NCI-H345 treated with DMSO at 0.1 percent for 48 hours (cell line): ENCODE measurements at regions not wholly inside any gene's neighbourhood (a gene's known extent, or its start where the extent isn't known, plus 50 kb on each side); places are given as distances from the start of the nearest gene placed in this dataset.
"Not testable (repeated sequence)": the region's sequence is repeated elsewhere in the genome, so short reads cannot be mapped to it uniquely, and the experiment has no call there.

ENCODE experiments used
- DNase-seq: peaks from one replicate; lab custom pipeline; 2025; ENCODE audit not compliant: unreplicated experiment; lab: John Stamatoyannopoulos, UW

GRCh38 chr20:48390981-48391380 is 436.8 kb downstream of the PREX1 start:
- DNase-seq: no peak

DNA sequence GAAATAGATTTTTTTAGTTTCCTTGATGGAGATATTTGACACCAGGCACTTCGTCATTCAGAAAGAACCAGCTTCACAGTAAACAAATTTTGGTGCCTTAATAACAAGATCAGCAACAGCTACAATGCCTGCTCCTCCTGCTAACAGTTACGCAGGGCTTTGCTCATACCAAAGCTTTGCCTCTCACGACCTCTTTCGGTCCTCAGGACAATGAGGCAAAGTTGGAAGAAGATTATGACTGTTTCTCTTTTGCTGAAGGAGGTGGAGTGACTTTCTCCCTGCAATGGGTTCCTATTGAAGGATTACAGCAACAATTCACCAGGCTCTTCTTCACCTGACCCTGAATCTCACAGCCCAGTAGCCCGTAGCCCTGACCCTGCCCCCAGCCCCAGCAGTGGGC is 440.1 kb downstream of the PREX1 start:
- DNase-seq: no peak

- no peak for DNase-seq
Measured at GRCh38 chr20:48385527-48385926, 442.3 kb downstream of the PREX1 start.

DNA sequence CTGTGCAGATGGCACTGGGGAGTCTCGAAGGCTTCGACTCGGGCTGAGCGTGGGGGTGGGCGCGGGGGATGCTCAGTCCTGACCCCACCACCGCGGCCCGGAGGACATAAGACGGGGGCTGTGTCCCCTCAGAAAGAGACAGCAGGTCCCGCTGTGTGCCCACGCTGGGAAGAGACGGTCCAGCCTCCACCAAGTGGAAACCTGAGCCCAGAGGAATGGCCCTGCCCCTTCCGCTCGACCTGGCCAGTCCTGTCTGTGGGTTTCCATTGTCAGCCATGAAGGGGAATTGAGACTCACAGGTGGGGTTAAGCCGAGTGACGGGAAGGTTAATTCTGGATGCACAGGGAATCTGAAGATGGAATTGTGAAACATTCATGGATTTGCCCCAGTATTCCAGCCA is 442.7 kb downstream of the PREX1 start:
- DNase-seq: no peak

GRCh38 chr20:48384147-48384818 is 443.5 kb downstream of the PREX1 start:
- DNase-seq: no peak

DNA sequence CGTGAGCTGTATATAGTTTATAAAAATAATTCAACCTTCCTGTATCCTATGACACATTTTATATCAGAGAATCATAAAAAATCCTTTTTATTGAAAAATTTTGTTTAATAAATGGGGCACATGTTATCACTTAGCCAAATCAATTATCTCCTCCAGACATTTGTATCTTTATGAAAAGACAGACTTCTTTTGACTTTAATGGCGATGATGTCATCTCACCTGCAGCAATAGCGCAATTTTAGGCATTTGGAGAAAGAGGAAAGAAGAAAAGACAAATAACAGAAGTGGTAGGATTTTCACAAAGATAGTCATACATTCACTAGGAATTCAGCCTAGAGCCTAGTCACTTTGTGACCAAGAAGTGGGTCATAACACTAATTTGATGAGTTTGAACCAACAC is 444.5 kb downstream of the PREX1 start:
- no peak for DNase-seq

DNA sequence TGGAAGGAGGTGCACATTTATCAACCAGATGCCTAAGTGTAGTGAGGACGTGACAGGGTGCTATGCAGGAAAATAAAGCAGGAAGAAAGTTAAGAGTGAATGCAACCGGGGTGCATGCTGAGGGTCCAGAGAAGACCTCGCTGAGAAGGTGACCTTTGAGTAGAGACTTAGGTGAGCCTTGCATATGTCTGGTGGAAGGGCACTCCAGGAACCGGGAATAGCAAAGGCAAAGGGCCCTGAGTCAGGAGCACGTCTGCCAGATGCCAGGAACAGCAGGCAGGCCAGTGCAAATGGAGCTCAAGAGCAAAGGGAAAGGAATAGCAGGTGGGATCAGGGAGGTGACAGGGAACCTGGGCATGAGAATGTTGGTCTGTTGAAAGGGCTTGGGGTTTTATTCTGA is 445.5 kb downstream of the PREX1 start:
- no peak for DNase-seq

DNA sequence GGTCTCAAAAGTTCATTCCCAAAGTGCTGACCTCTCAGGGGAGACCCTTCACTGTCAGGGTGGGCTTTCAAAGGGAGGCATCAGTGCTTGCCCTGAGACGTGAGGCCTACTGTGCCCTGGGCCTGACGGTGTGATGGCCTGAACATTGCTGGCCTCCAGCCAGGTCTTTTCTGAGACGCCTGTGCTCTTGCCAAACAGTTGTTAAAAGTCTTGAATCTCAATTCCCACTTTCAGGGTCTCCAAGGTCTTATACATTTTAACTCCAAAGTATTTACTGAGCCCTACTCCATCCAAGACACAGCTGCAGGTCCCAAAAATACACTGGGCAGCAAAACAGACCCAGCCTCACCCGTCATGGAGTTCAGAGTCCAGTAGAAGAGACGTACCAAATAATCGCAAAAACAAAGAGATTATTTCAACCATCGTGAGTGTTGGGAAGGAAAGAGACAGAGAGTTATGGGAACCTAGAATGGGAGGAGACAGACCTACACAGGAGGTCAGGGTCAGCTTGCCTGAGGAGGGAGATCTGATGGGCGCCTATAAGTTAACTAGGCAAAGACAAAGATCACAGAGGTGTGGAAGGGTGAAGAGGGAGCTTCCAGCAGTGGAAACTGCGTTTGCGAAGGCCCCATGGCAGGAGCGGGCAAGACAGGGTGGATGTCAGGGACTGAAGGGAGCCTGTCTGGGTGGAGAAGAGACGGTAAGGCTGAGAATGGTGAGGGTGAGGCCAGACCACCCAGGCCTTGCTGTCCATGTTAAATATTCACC is 446.3 kb downstream of the PREX1 start:
- DNase-seq: no peak

GRCh38 chr20:48380661-48381060 is 447.1 kb downstream of the PREX1 start:
- DNase-seq: no peak

- DNase-seq: no peak
Measured at GRCh38 chr20:48378976-48379675, 448.7 kb downstream of the PREX1 start.

DNA sequence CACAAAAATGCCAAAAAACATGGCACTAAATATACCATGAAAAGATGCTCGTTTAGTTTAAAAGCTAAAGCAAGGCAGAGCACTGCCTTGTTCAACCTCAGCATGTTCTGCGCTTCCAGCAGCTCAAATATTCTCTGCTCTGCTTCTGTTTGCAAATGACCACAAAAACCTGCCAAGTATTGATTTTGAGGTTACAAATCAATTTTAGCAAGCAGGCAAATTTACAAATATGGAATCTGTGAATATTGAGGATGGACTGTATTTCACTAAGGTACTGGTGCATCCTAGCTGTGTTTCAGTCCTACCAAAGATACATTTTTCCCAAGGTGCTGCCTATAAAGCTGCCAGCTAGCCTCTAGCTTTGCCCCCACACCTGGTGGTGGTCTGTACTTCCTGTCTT is 449.9 kb downstream of the PREX1 start:
- no peak for DNase-seq

- DNase-seq: no peak
Measured at GRCh38 chr20:48375804-48376203, 452.0 kb downstream of the PREX1 start.

DNA sequence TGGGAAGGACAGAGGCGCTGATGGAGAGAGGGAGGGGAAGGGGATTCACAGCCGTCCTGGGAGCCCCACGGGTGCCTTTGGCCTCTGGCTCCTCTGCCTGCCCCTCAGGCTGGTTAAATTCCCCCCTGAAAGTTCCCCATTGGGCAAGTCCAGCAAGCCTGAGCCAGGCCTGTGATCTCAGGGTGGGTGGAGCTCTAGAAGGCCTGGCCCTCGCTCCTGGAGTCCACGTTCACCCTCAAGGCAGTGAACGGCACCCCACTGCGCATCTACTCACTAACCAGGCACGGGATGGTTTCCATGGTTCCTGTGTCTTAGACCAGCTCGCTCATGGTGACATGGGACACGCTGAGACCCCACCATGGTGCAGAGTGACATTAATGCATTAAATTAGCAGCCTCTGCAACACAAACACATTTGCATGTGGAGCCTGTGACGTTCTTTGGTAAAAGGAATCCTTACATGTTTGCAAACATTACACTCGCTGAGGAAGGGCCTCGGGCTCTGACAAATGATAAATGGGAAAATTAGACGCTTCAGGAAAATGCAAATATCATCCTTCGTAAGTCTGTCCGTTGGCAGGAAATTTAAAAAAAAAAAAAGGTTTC is 452.7 kb downstream of the PREX1 start:
- DNase-seq: no peak

DNA sequence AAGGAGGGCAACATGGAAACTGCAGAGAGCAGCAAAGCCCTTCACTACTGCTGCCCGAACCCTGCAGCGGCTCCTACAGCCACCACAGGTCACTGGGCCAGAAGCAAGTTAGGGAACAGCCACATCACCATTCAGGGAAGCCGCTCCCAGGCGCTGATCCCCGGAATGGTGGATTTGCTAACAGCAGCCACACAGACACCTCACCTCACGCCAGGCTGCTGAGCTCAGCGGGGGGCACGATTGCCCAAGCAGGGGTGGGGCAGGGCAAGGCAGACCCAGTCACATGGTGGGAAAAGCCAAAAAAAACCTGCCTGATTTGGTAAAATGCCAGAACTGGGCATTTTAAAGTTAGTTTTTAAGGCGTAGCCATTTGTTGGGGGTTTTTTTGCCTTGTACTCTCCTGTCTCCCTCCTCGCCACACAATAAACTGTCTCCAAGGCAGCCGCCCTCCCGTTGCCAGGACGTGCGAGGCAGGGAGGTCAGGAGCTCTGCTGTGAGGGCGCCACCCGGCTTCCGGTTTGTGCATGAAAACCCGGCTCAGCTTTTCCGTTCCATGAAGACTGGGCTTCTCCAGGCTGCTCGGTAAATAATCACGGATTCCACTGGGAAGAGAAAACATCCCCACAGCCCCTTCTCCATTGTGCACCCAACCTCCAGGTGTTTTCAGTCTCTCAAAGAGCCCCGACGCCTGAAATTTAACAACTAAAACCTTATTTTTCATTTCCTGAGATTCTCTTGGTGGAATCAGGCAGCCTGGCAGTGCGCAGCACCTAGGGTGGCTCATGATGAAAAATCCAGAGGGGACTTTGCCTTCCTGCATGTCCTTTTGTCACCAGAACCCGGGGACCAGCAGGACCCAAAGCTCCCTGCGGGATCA is 453.5 kb downstream of the PREX1 start:
- not testable (repeated sequence) for DNase-seq

DNA sequence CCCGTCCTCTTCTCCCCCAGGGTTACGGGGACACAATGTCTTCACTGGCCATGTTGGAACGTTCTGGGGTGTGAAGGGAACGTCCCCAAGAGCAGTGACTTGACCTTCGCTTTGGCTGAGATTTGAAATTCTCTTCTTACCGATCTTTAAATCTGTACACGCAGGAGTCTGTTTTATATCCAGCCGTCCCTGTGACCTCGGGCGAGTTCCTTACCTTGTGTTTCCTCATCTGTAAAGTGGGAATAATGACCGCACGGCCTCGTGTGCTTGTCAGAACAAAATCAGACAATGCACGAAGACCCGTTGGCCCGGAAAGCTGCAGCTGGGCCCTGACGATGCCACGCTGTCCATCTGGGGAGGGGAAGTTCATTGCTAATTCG is 454.3 kb downstream of the PREX1 start:
- DNase-seq: no peak

DNA sequence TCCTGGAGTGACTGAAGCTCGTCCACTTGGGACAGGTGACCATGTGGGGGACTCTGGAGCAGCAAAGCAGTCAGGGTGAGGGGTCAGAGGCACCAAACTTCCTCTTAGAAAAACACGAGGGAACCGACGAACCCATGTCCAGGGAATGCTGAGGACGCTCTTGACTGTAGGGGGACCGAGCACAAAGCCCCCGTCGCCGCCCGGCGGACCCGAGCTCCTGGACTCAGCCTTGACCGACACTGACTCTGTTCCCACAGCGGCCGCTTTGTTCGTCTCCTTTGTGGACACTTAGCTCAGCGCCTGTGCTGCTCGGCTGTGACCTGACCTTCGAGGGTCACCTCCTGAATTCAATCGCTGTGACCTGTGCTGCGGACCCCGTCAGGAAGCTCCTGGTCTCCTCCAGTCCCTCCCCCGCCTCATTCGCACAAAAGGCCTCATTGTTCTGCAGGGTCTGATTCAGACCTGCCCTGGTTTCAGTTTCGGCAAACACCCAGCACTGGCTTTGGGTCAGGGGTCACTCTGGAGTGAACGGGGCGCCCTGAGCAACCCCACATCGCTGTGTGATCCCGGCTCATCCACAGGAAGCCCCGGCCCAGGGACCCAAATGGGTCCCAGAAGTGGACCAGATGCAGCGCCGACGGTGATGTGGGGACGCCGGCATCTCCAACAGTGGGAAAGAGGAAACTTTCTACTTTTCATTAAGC is 454.8 kb downstream of the PREX1 start:
- not testable (repeated sequence) for DNase-seq

- DNase-seq: no peak
Measured at GRCh38 chr20:48371211-48371610, 456.6 kb downstream of the PREX1 start.

- not testable (repeated sequence) for DNase-seq
Measured at GRCh38 chr20:48368580-48369021, 459.2 kb downstream of the PREX1 start.

DNA sequence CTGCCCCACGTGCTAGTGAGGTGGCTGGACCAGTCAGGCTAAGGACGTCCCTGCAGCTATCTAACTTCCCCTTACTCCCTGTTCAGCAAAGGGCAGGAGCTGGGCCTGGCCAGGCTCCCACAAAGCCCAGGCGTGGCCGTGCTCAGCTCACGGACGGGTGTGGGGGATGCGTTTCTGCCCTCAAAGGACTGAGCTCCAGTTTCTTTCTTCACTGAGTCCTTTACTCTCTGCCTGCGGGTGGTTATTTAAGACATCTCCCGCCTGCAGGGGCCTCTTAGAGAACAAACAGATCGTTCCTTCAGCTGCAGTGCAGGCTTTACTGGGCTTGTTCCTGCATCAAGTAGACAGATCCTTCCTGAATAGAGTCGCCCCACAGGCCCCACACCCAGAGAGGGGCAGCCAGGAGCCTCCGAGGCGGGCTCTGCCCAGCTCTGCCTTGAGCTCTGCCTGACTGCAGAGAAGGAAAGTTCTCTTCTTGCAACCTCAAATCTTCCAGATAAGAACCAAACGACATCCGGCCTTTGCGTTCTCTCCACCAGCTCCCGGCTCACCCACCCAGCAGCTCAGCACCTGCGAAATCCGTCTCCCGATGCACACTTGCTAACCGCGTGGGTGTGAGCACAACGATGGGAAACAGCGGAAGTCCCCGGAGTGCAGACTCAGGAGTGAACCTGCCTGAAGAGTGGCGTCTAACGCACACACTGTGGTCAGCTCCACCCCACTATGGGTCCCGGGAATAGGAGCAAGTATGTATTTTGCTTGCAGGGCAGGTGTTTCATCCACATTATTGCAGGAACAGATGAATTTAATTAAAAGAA is 460.0 kb downstream of the PREX1 start:
- DNase-seq: not testable (repeated sequence)
